ENCODE measurements at regions not wholly inside any gene's neighbourhood (a gene's known extent, or its start where the extent isn't known, plus 50 kb on each side); places are given as distances from the start of the nearest gene placed in this dataset.

DNA sequence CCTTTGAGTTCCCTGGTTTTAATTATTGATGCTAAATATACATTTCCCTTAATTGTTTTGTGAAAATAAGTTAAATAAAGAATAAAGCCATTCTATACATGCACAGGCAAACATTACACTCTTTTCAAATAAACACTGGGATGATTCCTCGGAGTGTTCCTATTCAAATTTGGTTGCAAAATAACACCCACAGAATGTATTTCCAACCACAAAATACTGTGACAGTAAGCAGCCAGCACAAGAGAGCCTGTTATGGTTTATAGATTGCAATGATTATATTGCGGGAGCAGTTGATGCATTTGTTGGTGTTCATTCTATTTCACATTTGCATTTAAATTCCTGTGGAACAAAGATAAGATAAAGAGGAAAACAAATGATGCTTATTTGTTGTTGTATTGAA is 632.6 kb upstream of the WWC1 start:
- no peak for DNase-seq (ENCODE audit: low read depth in 4 of 4, low spot score in 1 of 4)

DNA sequence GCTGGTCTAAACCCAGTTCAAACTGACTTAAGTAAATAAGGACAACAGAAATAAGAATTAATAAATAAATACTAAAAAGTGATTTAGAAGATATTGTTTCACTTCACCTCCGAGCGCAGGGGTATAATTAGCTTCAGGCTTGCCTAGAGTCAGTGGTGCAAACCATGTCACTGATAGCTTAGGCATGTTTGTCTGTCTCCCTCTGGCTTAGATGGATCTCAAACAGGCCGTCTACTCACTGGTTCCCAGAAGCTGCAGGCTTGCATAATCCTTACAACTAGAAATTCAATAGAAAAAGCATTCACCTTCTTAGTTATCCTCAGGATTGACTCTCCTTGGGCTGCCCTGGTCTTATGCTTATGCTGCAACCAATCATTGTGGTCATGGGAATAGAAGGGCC is 629.8 kb upstream of the WWC1 start:
- DNase-seq (ENCODE audit: low read depth in 4 of 4, low spot score in 1 of 4): no peak

DNA sequence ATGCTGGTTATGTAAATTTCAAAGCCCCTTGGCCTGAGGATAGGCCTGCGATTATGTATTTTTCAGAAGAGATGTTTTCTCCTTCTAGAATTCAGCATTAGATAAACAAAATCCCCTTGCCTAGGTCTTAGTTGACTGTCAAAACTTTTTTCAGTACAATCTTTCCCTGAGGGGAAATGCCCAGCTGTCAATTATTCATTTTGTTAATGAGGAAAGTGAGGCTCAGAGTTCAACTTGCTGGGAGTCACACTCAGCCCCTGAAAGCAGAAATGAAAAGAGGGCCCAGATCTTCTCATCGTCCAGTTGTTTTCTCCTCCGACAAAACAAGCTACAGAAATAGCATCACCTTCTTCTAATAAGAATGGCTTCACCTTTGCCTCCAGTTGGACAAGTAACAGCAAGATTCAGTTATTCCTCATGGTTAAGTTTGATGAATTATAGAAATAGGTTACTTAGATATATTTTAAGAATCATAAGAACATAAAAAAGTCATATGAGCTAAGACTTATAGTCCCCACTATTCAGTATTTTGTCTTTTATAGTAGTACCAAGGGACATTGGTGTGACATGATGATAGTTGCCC is 627.1 kb upstream of the WWC1 start:
- no peak for DNase-seq (ENCODE audit: low read depth in 4 of 4, low spot score in 1 of 4)

DNA sequence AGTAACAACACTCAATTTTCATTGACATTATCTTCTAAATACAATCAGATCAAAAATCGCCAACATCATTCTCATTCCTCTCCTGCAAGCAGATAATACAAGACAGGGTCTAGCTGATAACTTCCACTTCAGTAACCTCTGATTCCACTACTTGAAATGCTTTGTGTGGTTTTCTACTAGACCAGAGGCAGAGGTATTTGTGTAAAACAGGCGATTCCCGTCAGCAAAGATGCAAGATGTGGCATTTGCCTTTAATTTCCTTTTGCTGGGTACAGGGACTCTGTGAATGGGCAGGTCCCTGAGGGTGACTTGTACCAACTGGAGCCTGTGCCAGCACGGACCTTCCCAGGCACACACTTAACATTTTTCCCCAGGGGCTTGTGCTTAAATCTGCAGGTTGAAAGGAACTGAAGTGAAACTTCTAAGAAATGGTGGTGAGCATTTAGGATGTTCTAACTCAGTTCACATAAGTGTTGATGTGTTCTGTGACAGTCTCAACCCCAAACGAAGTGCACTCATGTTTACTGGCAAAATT is 625.5 kb upstream of the WWC1 start:
- no peak for DNase-seq (ENCODE audit: low read depth in 4 of 4, low spot score in 1 of 4)

DNA sequence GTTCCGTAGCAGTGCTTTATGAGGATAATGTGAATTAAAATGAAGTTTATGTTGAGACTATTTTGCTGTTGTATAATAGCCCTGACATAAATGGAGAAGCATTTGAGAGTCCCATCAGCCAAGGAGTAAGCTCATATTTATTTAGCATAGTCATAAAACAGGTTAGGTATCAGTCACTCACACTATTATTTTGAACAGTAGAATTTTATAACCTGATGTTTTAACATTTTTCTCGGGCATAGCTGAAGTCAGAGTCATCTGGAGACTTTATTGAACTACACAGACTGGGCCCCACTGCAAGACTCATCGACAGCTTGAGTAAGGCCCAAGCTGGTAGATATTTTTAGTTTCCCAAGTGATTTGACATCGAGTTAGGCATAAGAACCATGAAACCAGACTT is 620.3 kb upstream of the WWC1 start:
- no peak for DNase-seq (ENCODE audit: low read depth in 4 of 4, low spot score in 1 of 4)

DNA sequence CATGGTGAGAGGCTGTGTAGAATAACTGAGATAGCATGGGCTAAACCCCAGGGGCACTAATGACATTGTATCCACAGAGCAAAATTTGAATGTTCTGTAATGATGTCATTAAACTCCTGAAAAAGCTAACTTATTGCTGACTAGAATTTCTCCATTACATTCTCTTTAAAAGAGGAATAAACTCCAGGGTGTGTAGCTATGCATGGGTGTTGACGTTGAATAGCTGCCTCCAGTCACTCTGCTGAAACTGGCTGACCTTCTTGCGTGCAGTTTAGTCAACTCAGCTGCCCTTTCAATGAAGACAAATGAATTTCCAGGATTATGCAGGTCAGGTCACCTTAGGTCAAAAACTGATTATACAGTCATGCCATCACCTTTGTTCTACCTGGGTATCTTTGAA is 617.5 kb upstream of the WWC1 start:
- DNase-seq (ENCODE audit: low read depth in 4 of 4, low spot score in 1 of 4): no peak

DNA sequence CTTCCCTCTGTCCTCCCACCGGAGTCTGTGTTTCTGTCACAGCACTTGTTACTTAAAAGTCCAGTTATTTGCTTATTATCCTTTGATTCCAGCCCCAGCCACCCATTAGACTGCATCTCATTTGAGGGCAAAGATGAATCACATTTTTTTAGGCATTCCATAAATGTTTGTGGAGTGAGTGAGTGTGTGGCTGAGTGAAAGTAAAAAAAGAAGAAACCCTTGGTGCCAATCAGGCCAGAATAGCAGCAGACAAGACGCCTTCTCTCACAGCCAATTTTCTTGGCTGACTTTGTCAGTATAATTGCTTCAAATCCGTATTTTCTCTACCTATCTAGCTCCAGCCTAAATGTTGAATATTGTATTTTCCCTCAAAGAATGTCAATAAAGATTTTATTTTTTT is 613.0 kb upstream of the WWC1 start:
- DNase-seq (ENCODE audit: low read depth in 4 of 4, low spot score in 1 of 4): no peak

DNA sequence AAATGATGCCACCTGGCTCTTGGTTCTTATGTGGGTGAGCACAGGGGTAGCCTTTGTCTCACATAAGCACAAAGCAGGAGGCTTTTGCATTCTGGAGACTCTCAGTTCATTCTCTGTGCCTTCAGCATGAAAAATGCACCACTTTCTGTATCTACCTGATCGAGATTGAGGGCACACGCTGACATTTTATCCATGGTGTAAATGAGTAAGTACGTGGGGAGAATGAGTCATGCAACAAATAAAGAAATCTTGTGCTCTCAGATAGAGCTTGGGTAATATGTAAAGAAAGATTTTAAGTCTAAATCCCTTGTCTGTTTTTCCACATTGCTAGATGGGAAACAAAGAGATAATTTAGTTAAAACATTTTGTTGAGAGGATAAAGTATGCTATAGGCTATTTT is 607.2 kb upstream of the WWC1 start:
- DNase-seq (ENCODE audit: low read depth in 4 of 4, low spot score in 1 of 4): no peak

DNA sequence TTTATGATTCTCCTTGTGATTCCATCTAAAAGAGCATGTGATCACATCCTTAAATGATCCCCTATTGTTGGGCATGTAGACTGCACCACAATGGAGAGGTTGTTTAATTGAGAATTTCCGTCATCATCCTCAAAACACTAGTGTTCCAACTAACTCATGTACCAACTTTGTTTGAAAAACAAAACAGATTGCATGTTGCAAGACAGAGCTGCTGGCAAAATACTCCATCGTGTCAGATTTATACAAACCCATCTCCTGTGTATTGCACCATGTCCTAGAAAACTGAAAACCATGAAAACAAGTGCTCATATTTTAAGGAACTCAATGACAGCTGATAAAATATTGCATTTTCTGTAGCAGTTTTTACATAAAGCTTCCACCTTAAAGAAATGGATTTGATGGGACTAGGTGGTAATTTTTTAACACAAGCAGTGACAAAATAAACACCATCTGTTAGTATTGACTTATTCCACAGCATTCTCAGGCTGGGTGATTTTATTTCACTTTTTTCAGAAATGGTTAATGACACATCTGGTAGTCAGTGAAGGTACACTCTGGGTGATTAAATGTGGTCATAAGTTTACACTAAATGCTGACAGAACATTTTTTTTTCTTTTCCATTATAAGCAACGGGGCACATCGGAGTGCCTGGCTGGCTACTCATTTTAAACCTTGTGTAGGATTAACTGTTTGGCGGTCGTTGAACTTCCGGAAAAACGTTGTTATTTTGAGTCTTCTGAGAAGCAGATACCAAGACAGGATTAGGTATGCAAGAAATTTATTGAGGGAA is 602.9 kb upstream of the WWC1 start:
- no peak for DNase-seq (ENCODE audit: low read depth in 4 of 4, low spot score in 1 of 4)

DNA sequence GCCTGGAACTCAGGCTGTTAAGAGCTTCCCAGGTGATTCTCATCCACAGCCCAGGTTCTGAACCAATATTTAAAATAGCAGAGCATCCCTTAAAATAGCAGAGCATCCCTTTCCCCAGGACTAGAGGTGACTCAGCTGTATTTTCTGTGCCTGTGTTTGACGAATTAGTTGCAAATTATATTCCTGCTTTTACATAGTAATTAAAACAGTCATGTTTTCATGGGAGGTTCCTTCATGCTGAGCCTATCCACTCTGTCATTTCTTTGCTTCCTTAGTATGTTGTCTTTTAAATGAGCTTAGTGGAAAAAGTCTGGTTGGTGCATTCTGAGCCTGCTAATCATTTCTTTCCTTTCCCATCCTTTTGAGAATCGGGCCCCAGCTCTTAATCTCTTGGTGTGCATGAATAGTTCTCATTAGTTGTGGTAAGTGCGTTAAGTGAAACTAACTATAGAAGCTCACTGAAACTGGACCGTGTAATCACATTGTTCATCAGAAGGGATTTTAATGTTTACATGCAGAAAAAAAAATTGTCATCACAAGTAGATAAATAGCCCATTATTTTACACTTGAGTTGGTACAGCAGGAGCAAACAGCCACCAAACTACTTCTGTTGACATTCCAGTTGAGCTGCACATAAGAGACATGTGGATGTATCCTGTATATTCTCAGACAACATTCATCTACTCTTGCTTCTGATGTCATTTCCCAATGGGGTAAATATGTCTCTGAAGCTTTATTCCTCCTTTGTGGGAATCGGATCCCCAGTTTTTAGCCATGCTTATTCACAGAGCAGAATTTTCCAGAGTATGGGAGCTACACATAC is 596.9 kb upstream of the WWC1 start:
- DNase-seq (ENCODE audit: low read depth in 4 of 4, low spot score in 1 of 4): no peak

DNA sequence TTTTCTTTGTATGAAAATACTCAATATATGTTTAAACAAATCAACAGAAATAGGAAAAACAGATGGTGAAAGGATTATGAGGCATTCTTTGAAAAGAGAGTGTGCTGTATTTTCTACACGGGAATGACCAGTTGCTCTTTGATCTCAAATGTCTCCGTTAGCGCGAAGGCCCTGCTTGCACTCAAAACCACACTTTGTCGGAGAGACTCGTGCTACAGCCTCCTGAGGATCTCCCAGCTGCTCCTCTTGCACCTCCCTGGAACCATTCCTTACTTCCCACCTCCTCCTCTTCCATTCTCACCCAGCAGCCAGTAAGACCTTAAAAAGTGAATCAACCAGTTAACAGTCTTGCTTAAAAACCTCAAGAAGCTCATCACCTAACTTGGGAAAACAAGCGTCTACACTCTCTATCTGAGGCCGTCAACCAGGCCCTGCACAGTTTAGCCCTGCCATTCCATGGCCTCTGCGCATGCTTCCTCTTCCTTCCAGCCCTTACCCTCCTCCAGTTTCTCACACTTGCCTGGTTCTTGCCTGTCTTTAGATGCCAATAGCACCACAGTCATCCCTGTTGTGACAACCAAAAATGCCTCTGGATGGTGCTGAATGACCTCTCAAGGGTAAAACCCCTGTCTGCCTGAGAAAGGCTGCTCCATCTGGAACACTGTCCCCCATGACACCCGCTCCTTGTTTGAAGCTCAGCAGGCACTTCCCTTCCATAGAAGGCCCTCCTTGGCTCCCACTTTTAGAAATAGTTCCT is 594.7 kb upstream of the WWC1 start:
- no peak for DNase-seq (ENCODE audit: low read depth in 4 of 4, low spot score in 1 of 4)

DNA sequence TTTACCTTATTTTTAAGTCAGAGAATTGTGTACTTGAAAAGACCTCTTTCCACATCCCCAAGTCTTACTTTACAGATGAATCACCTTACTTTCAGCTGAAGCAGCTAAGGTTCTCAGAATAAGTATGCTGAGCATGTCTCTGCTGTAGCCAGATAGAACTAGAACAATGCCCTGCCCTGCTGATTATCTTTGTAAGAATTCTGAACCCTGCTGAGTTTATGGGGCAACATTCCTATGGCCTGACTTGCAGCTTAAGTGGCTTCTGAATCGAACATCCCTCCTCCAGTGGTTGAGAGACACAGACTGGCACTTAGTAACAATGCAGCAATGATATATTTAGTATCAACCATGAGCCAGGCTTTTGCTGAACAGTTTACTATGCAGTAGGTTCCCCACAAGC is 592.0 kb upstream of the WWC1 start:
- DNase-seq (ENCODE audit: low read depth in 4 of 4, low spot score in 1 of 4): no peak

DNA sequence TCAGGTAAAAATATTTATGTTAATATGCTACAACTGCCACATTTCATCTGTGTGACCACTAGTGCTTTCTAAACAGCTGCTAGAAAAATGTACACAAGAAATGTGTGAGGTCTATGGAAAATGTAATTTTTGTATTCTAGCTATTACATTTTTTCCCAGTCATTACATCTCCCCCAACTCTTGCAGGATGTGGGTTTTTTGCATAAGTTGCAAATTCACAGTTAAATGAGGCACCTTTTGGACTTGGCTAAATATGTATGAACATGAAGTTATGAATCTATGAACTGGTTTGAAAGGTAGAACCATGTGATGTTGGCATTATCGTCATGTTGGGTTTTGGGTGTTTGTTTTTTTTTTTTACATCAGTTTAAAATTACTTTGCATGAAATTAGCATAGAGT is 590.4 kb upstream of the WWC1 start:
- DNase-seq (ENCODE audit: low read depth in 4 of 4, low spot score in 1 of 4): no peak

DNA sequence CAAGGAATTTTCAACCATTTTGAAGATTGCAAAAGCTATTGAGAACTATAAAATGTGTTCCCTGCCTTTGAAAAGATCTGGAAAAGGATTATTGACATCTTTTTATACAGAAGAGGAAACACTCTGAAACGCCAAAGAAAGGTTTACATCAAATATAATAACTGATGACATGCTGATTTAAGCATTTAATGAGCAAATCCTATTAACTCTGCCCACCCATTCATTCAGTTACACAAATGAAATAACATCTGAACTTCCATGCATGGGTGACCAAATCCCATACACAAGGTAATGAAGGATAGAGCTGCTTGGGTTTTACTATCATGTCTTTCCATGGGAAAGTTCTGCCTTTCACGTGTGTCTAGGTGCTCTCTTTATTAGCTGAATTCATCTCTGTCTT is 589.4 kb upstream of the WWC1 start:
- no peak for DNase-seq (ENCODE audit: low read depth in 4 of 4, low spot score in 1 of 4)

DNA sequence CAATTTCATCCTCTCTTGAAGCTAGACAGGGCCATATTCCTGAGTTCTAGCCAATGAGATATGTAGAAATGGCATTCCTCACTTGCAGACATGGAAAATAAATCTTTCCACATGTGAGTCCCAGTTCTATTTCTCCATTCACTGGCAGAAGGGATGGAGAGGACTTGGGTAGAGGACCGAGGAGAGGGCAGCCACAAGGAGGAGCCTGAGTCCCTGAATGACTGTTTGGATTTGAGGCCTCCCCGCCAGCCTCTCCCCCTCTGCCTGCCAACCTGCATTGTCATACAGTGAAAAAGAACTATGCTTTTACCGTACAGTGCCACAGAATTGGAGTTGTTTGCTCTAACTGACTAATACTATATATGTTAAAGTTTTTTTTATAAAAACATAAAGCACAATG is 583.0 kb upstream of the WWC1 start:
- no peak for DNase-seq (ENCODE audit: low read depth in 4 of 4, low spot score in 1 of 4)

DNA sequence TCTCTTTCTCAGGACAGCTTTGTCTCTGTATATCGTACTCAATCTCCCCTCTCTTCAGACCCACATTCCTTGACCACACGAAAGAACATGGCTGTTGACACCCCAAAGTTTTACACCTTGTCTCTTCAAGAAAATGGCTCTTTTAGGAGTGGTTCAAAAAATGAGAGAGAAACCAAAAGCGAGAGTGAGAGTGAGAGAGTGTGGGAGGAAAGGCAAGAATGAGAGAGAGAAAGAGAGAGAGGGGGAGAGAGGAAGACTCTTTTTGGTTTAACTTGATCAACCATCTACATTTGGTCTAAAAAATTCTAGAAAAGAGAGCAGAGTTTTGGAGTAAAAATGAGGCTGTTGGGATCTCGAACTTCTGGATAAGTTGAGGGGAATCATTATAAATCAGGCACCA is 581.8 kb upstream of the WWC1 start:
- no peak for DNase-seq (ENCODE audit: low read depth in 4 of 4, low spot score in 1 of 4)

DNA sequence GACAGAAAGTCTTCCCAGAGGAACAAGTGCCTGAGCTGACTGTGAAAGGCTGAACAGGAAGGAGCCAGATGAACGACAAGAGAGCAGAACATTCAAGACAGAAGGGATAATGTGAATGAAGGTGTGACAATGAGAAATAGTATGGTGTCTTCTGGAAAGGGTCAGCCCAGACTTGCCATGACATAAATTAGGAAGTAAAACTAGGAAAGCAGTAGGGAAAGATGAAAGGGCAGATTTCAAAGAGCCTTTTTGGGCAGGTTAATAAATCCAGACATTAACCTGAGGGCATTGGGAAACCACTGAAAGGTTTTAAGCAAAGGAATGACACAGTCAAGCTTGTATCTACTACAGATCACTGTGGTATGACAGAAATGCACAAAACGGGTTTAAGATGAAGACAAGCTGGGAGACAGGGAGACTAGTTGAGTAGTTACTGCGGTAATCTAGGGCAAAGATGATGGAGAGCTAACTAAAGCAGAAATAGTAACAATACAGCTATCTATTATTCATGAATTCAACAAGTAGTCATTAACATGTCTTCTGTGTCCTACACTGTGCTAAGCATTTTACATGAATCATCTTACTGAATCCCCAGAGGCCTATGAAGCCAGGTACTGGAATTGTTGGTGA is 580.9 kb upstream of the WWC1 start:
- no peak for DNase-seq (ENCODE audit: low read depth in 4 of 4, low spot score in 1 of 4)

DNA sequence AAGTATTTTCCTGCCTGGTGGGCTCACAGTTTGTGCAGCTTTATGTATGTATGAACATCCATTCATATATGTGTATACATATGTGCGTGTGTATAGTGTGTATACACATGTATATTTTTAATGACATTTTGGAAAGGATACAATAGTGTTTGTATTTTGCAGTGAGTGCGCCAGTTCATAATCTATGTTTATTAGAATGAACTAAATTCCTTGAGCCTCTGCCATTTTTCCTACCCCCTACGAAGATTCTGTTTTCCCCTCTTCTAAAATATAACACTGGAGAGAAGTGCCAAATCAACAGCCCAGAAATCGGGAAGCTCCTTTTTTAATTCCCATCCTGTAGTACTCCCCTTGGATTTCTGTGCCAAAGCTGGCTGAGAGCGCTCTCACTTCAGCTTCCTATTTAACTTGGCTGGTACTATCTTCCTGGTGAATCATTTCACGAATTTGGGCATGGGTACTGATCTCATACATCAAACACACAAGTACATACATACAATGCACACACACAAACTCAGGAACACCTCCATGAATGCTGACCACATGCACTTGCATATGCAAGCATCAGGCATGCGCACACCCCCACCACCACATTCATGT is 578.4 kb upstream of the WWC1 start:
- no peak for DNase-seq (ENCODE audit: low read depth in 4 of 4, low spot score in 1 of 4)

DNA sequence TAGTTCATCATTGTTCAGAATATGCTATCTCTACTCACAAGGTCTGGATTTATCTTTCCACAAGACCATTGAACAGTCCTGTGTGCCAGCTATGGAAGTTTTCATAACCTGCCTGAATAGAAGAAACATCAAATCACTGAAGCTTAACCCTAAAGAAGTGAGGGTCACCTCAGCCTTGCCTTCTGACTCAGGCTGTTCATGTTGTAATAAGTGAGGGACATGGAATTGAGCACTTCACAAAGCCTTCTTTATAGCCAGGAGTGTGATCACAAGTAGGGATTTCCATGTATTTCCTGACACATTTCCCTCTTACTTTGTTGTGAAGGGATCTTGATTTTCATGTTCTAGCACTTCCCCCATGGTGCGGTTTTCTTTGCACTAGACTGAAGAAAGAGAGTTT is 577.5 kb upstream of the WWC1 start:
- DNase-seq (ENCODE audit: low read depth in 4 of 4, low spot score in 1 of 4): no peak

DNA sequence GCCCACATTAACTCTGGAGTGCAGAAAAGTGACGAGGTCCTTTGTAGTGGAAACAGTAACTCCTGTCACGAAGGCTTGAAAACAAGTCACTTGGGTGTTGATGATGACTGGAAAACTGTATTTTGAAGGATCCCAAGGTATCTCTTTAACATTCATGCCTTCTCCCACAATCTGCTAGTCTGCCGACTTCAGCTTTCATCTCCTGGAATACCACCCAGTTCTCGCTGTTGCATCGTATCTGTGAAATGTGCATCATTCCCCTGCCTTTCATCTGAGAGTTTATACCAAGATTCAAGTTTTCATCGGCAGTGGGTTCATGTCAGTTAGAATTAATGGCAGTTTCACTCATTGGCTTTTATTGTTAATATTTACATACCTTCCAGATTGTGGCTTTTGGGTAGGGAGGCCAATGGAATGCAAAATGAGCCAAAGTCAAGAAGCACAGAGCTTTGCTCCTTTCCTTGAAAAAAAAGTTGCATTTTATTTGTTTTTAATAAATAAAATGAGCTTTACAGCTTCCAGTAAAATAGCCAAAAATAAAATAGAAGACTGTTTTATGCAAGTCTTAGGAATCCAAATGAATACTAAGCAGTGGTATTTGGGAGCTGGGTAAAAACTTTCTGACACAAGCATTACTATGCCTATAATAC is 575.2 kb upstream of the WWC1 start:
- no peak for DNase-seq (ENCODE audit: low read depth in 4 of 4, low spot score in 1 of 4)
